HUES6 (cell line): ENCODE measurements at regions not wholly inside any gene's neighbourhood (a gene's known extent, or its start where the extent isn't known, plus 50 kb on each side); places are given as distances from the start of the nearest gene placed in this dataset.

Source experiments
- H3K27ac ChIP-seq: 2 replicates; pipeline ENCODE4 v1.7.0; 2013; ENCODE audit warnings: low read depth, mild to moderate bottlenecking, low read length, inconsistent platforms
- H3K27me3 ChIP-seq: 2 replicates; pipeline ENCODE4 v1.6.1; 2013; ENCODE audit warnings: low read length; ENCODE audit not compliant: control insufficient read depth, insufficient read depth
- H3K36me3 ChIP-seq: 2 replicates; pipeline ENCODE4 v1.6.1; 2013; ENCODE audit warnings: low read length; ENCODE audit not compliant: control insufficient read depth, insufficient read depth
- H3K4me1 ChIP-seq: 2 replicates; pipeline ENCODE4 v1.6.1; 2013; ENCODE audit warnings: low read length; ENCODE audit not compliant: control insufficient read depth, insufficient read depth
- H3K4me3 ChIP-seq: 2 replicates; pipeline ENCODE4 v1.5.1; 2013; ENCODE audit warnings: low read depth, low read length
- H3K9ac ChIP-seq: one replicate; pipeline ENCODE4 v1.6.1; 2013; ENCODE audit warnings: mild to moderate bottlenecking, low read length
- H3K9me3 ChIP-seq: 2 replicates; pipeline ENCODE4 v1.6.1; 2013; ENCODE audit warnings: low read depth, low read length; ENCODE audit not compliant: control insufficient read depth, insufficient read depth

DNA sequence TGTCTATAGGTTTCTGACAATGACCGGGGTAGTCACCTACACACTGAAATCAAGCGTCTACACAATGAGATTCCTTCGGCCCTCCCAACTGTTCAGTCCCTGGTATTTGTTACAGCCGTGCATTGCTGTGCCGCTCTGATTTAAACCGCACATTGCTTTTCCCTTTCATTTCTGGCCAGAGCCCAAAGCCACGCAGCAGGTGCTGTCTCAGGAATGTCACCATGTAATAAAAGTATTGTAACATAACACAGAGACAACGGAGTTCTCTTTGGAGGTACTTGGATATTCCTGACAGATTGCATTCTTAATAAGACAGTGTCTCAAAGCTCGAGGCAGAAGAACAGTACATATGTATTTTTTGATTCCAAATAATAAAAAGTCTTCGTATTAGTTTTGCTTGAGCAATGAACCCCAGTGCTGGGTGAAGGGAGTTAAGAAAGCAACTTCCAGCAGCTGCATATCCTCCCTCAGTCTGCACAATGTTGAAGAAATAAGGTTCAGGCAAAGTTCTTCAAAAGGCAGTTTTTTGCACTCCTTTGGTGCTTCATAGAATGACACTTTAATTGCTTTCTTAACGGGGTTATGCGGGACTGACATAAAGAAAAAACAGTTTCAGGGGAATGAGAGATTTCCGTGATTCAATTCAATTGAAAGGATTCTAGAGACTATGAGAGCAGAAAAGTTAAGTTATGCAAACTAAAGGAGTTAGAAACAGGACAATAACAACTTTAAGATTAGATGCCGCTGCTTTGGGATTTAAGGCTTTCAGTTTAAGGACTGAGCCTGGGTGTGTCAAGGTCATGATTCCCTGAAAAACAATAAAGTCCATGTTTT is 288.7 kb upstream of the FLRT2 start:
- Histone ChIP-seq H3K27me3 (no peaks in the 10 kb centered on the region), H3K27ac (no peak overlapping the region), H3K9me3 (no peaks in the 10 kb centered on the region), H3K36me3 (no peaks in the 10 kb centered on the region), H3K4me3 (no peak overlapping the region), H3K9ac (no peak overlapping the region), H3K4me1 (0 out of 2 replicates have a peak, but pooled peaks cover 3% of the 10 kb centered on the region)

GRCh38 chr14:85242666-85243065 is 287.3 kb upstream of the FLRT2 start:
- Histone ChIP-seq H3K4me3 (no peak overlapping the region), H3K4me1 (0 out of 2 replicates have a peak, but pooled peaks cover 3% of the 10 kb centered on the region), H3K27ac (no peak overlapping the region), H3K27me3 (no peaks in the 10 kb centered on the region), H3K36me3 (no peaks in the 10 kb centered on the region), H3K9ac (no peak overlapping the region), H3K9me3 (no peaks in the 10 kb centered on the region)

GRCh38 chr14:85243321-85243720 is 286.6 kb upstream of the FLRT2 start:
- Histone ChIP-seq H3K4me3 (no peak overlapping the region), H3K27me3 (no peaks in the 10 kb centered on the region), H3K4me1 (0 out of 2 replicates have a peak, but pooled peaks cover 3% of the 10 kb centered on the region), H3K27ac (no peak overlapping the region), H3K36me3 (no peaks in the 10 kb centered on the region), H3K9me3 (no peaks in the 10 kb centered on the region), H3K9ac (no peak overlapping the region)

DNA sequence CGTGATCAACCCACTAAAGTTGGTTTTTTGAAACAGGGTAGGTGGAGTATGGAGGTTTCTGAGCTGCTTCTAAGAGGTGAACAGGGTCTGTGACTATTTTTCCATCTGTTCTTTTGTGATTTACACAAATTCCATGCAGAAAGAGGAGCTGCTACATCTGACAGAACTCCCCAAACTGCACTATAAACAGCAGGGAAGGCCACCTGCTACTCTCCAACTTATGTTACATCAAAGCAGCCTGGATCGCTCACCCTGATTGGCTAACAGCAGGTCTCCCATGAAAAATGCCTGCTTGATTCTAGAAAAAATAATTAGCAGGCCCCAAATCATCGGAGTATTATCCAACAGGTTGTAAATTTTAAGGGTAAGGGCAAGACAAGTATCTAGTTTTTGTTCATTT is 282.9 kb upstream of the FLRT2 start:
- no peaks in the 10 kb centered on the region for H3K9me3 ChIP-seq
- H3K36me3 ChIP-seq, result no peaks in the 10 kb centered on the region
- no peak overlapping the region for H3K9ac ChIP-seq
- H3K4me1 ChIP-seq, result peaks cover 17% of the 10 kb centered on the region
- H3K27ac ChIP-seq, result no peak overlapping the region
- H3K27me3 ChIP-seq, result no peaks in the 10 kb centered on the region
- no peak overlapping the region for H3K4me3 ChIP-seq

GRCh38 chr14:85248881-85249635 is 280.9 kb upstream of the FLRT2 start:
- no peak overlapping the region for H3K9ac ChIP-seq
- no peak overlapping the region for H3K27ac ChIP-seq
- peaks cover 17% of the 10 kb centered on the region for H3K4me1 ChIP-seq
- H3K9me3 ChIP-seq, result no peaks in the 10 kb centered on the region
- H3K4me3 ChIP-seq, result no peak overlapping the region
- H3K36me3 ChIP-seq, result no peaks in the 10 kb centered on the region
- no peaks in the 10 kb centered on the region for H3K27me3 ChIP-seq

DNA sequence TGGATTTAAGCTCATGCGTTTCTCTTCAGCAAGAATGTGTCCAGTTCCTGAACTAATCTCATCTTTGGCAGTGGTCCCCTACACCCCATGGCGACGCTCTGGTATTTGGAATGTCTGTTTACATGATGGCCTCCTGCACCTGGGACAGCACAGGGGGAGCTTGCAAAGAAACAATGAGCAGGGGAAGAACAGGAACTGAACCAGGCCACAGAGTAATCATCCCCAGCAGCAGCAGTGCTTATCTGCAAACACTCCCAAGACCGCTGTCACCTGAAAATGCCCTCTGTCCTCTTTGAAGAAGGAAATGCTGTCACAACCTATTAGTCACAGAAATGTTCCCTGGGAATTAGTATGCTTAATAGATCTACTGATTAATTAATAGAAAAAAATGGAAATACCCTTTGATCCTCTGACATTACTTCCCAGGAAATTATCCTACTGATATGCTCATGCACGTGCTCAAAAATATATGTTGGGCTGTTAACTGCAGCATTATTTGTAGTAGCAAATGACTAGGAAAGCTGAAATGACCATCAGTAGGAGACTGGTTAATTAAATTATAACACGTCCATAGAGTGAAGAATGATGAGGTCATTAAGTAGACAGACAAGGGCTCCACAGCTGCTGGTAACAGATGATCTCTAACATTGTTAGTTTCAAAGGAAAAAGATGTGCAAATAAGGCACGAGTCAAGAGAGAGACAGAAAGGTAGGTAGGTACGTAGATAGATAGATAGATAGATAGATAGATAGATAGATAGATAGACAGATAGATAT is 279.3 kb upstream of the FLRT2 start:
- no peaks in the 10 kb centered on the region for H3K36me3 ChIP-seq

DNA sequence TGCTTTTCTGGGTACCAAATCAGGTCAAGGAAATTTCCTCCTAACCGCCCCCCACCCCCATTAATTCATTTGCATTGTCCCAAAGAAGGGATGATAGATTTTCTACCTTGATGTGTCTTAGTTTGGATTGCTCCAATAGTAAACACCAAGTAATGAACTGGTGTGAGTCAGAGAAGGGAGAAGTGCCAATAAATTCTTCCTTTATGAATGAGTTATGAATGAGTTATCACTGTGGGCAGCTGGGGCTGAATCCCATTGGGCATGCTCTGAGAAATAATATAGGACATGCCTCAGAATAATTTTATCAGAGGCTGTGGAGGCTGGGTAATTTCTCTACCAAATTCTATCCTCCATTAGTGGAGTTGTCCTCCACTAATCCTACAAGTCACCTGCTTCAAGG is 277.9 kb upstream of the FLRT2 start:
- Histone ChIP-seq H3K4me3 (no peak overlapping the region), H3K9me3 (no peaks in the 10 kb centered on the region), H3K4me1 (peaks cover 19% of the 10 kb centered on the region), H3K9ac (no peak overlapping the region), H3K27ac (no peak overlapping the region), H3K27me3 (no peaks in the 10 kb centered on the region), H3K36me3 (no peaks in the 10 kb centered on the region)

More for the DNA sequence above, 279.3 kb upstream of the FLRT2 start:
- Histone ChIP-seq H3K9me3 (no peaks in the 10 kb centered on the region), H3K4me3 (no peak overlapping the region), H3K9ac (no peak overlapping the region), H3K4me1 (peaks cover 17% of the 10 kb centered on the region), H3K27me3 (no peaks in the 10 kb centered on the region), H3K27ac (no peak overlapping the region)

GRCh38 chr14:85254711-85255110 is 275.2 kb upstream of the FLRT2 start:
- Histone ChIP-seq H3K4me3 (no peak overlapping the region), H3K27ac (no peak overlapping the region), H3K9ac (no peak overlapping the region), H3K9me3 (no peaks in the 10 kb centered on the region), H3K36me3 (no peaks in the 10 kb centered on the region), H3K27me3 (no peaks in the 10 kb centered on the region), H3K4me1 (peaks cover 16% of the 10 kb centered on the region)

DNA sequence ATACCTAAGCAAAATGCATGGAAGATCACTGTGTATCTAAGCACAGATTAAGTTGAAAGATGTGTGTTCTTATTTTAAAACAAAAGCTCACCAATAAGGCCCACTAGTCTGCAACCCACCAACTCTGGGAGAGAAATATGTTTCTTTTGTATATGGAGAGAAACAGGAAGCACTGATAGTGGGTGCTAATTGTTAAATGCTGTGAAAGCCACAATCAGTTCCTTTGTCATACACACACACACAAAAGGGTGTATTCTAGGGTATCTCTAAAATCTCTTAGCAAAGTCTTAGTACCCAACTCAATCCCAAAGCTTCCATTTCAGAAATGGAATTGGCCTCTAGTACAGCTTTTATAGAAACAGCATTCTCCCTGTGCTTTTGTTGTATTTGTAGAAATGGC is 272.7 kb upstream of the FLRT2 start:
- Histone ChIP-seq H3K4me3 (no peak overlapping the region), H3K27me3 (no peaks in the 10 kb centered on the region), H3K27ac (no peak overlapping the region), H3K9ac (no peak overlapping the region), H3K36me3 (no peaks in the 10 kb centered on the region), H3K9me3 (no peaks in the 10 kb centered on the region), H3K4me1 (0 out of 2 replicates have a peak, but pooled peaks cover 6% of the 10 kb centered on the region)

- Histone ChIP-seq H3K27ac (no peak overlapping the region), H3K4me3 (no peak overlapping the region), H3K4me1 (no peaks in the 10 kb centered on the region), H3K36me3 (no peaks in the 10 kb centered on the region), H3K9me3 (peaks cover 4% of the 10 kb centered on the region; the same call in 1 of the 2 replicates), H3K27me3 (no peaks in the 10 kb centered on the region), H3K9ac (no peak overlapping the region)
These were observed 265.8 kb upstream of the FLRT2 start for GRCh38 chr14:85263916-85264675.
